Coronary artery (tissue), 2 donors: ENCODE measurements at regions not wholly inside any gene's neighbourhood (a gene's known extent, or its start where the extent isn't known, plus 50 kb on each side); places are given as distances from the start of the nearest gene placed in this dataset.

ENCODE experiments used
- DNase-seq: peaks from one replicate; pipeline ENCODE4 v3.0.0-alpha.2; 2017; ENCODE audit warnings: low spot score
- H3K27ac ChIP-seq, 2 donors: fragments of 200-600 bp; sonication (generic); one replicate each; pipeline ENCODE4 v1.5.1; 2016 to 2019
- H3K4me3 ChIP-seq: fragments of 200-600 bp; sonication (generic); 2 replicates; pipeline ENCODE4 v1.5.1; 2016; ENCODE audit warnings: mild to moderate bottlenecking, moderate library complexity
- CTCF ChIP-seq: fragments of 200-600 bp; sonication (generic); IDR thresholded peaks from one replicate; pipeline ENCODE4 v1.5.1; 2019; ENCODE audit warnings: antibody characterized with exemption

GRCh38 chr5:97636766-97637165 is 453.7 kb upstream of the RIOK2 start:
- DNase-seq, result no peak
- H3K27ac ChIP-seq, result no peak overlapping the region
- H3K4me3 ChIP-seq, result no peak overlapping the region
- TF ChIP-seq CTCF, result no peak

- TF ChIP-seq CTCF, result no peak
- no peak overlapping the region for H3K4me3 ChIP-seq
- no peak for DNase-seq
- no peak overlapping the region for H3K27ac ChIP-seq
Observed at GRCh38 chr5:97641081-97641480, 458.0 kb upstream of the RIOK2 start.

- no peak for TF ChIP-seq CTCF
- Histone ChIP-seq H3K27ac (no peak overlapping the region), H3K4me3 (no peak overlapping the region)
- no peak for DNase-seq
Observed at GRCh38 chr5:97644206-97644605, 461.2 kb upstream of the RIOK2 start.

DNA sequence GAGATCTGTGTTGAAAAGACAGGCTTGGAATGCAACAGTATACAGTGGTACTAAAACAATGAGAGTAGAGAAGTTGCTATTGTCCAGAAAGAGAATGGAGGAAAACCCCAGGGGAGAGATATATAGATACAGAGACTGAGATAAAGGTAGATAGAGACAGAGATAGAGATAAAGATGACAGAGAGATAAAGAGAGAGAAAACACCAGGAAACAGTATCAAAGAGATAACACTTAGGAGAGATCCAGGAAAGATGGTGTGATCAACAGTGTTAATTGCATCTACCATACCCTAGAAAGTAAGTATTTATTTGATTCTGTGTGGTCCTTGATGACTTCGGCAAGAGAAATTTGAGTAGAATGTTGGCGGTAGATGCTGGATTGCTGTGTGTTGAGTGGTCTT is 461.8 kb upstream of the RIOK2 start:
- Histone ChIP-seq H3K4me3 (no peak overlapping the region), H3K27ac (no peak overlapping the region)
- no peak for DNase-seq
- TF ChIP-seq CTCF, result no peak

- Histone ChIP-seq H3K27ac (no peak overlapping the region), H3K4me3 (no peak overlapping the region)
- DNase-seq, result no peak
- no peak for TF ChIP-seq CTCF
Observed at GRCh38 chr5:97657239-97657638, 474.2 kb upstream of the RIOK2 start.

GRCh38 chr5:97658116-97658900 is 475.3 kb upstream of the RIOK2 start:
- DNase-seq, result no peak
- no peak for TF ChIP-seq CTCF
- Histone ChIP-seq H3K27ac (no peak overlapping the region), H3K4me3 (no peak overlapping the region)

GRCh38 chr5:97666783-97667182 is 483.7 kb upstream of the RIOK2 start:
- Histone ChIP-seq H3K27ac (no peak overlapping the region), H3K4me3 (no peak overlapping the region)
- no peak for DNase-seq
- no peak for TF ChIP-seq CTCF
